ENCODE measurements at regions not wholly inside any gene's neighbourhood (a gene's known extent, or its start where the extent isn't known, plus 50 kb on each side); places are given as distances from the start of the nearest gene placed in this dataset.

GRCh38 chr19:5253406-5254110 lies 87.1 kb downstream of the PTPRS start:
- H3K79me2 ChIP-seq (ENCODE audit: insufficient read depth) = no peaks in the 10 kb centered on the region
- H3K27ac ChIP-seq (ENCODE audit: low read depth in 2 of 2, low read length in 1 of 2) = no peak overlapping the region
- 93% methylated on average over 3 of the region's 3 CpGs for WGBS (ENCODE audit: low lambda C conversion rate)
- H4K20me1 ChIP-seq (ENCODE audit: insufficient read depth) = no peaks in the 10 kb centered on the region
- CTCF ChIA-PET = interaction anchor here (1.6 to 2.5 kb wide), 2 partner anchors 11 to 205 kb away, joined by 4 to 7 read pairs; no protein-coding TSS in a partner anchor
- H3K4me2 ChIP-seq = no peak overlapping the region
- no peak overlapping the region for H3K4me3 ChIP-seq (ENCODE audit: low read depth in 2 of 2, low read length in 1 of 2)
- 0 out of 2 replicates have a peak, but pooled peaks cover 4% of the 10 kb centered on the region for H3K9me3 ChIP-seq
- H3F3A ChIP-seq (replicated peaks; ENCODE audit: insufficient read depth) = no peaks in the 10 kb centered on the region
- H3K27me3 ChIP-seq (ENCODE audit: insufficient read depth) = no peaks in the 10 kb centered on the region
- POLR2A ChIA-PET = no interaction called here
- no peak for TF ChIP-seq EZH2phosphoT487 (IDR thresholded peaks at IDR 0.05; ENCODE audit: borderline replicate concordance, low read depth)
- TF ChIP-seq USF2 (IDR thresholded peaks at IDR 0.05; ENCODE audit: borderline replicate concordance, low read depth, low read length) = no peak
- no peak for TF ChIP-seq NFIC (IDR thresholded peaks at IDR 0.05; ENCODE audit: borderline replicate concordance)
- no peak for TF ChIP-seq MEF2A (IDR thresholded peaks at IDR 0.05; ENCODE audit: borderline replicate concordance, low read depth)
- TF ChIP-seq YY1 (IDR thresholded peaks at IDR 0.05; ENCODE audit: low read depth) = no peak
- H3K36me3 ChIP-seq (replicated peaks in 1 of 2; ENCODE audit: control insufficient read depth in 1 of 2, insufficient read depth in 2 of 2, low read length in 1 of 2) = peaks cover 39 to 56% of the 10 kb centered on the region in 2 experiments
- H3K4me1 ChIP-seq (ENCODE audit: control insufficient read depth in 1 of 2, insufficient read depth in 2 of 2, low read depth in 1 of 2, low read length in 1 of 2) = no peaks in the 10 kb centered on the region
- H3K9ac ChIP-seq = no peak overlapping the region
- DNase-seq = no peak
- no peaks in the 10 kb centered on the region for H3K9me2 ChIP-seq
- H2AFZ ChIP-seq (ENCODE audit: low read depth) = no peak overlapping the region

- Histone ChIP-seq H3K9ac (no peak overlapping the region), H3K4me3 (ENCODE audit: low read depth in 2 of 2, low read length in 1 of 2) (no peak overlapping the region), H4K20me1 (ENCODE audit: insufficient read depth) (no peaks in the 10 kb centered on the region), H3K27ac (ENCODE audit: low read depth in 2 of 2, low read length in 1 of 2) (no peak overlapping the region), H3K4me1 (ENCODE audit: control insufficient read depth in 1 of 2, insufficient read depth in 2 of 2, low read depth in 1 of 2, low read length in 1 of 2) (no peaks in the 10 kb centered on the region; a peak in 1 of 4 replicates), H3K9me3 (no peaks in the 10 kb centered on the region), H3K27me3 (ENCODE audit: insufficient read depth) (no peaks in the 10 kb centered on the region), H3K9me2 (no peaks in the 10 kb centered on the region), H3K4me2 (no peak overlapping the region), H3K79me2 (ENCODE audit: insufficient read depth) (no peaks in the 10 kb centered on the region), H3K36me3 (replicated peaks in 1 of 2; ENCODE audit: control insufficient read depth in 1 of 2, insufficient read depth in 2 of 2, low read length in 1 of 2) (peaks cover 25 to 42% of the 10 kb centered on the region in 2 experiments), H2AFZ (ENCODE audit: low read depth) (no peak overlapping the region), H3F3A (replicated peaks; ENCODE audit: insufficient read depth) (no peaks in the 10 kb centered on the region)
- 96% methylated on average over 27 of the region's 27 CpGs for WGBS (ENCODE audit: low lambda C conversion rate)
- TF ChIP-seq FOXJ3 (CRISPR knock-in tag; IDR thresholded peaks at IDR 0.05) = no peak
- DNase-seq = no peak
- CTCF ChIA-PET = interaction anchor here (1.0 kb wide), 1 partner anchor 19 kb away, joined by 3 read pairs; no protein-coding TSS in a partner anchor
- POLR2A ChIA-PET = no interaction called here
Measured at GRCh38 chr19:5251096-5252065, 89.2 kb downstream of the PTPRS start.

- H3K27ac ChIP-seq (ENCODE audit: low read depth in 2 of 2, low read length in 1 of 2) = no peak overlapping the region
- H3K4me1 ChIP-seq (ENCODE audit: control insufficient read depth in 1 of 2, insufficient read depth in 2 of 2, low read depth in 1 of 2, low read length in 1 of 2) = no peaks in the 10 kb centered on the region; a peak in 1 of 4 replicates
- no peaks in the 10 kb centered on the region for H3F3A ChIP-seq (replicated peaks; ENCODE audit: insufficient read depth)
- no peaks in the 10 kb centered on the region for H3K9me3 ChIP-seq
- H3K36me3 ChIP-seq (replicated peaks in 1 of 2; ENCODE audit: control insufficient read depth in 1 of 2, insufficient read depth in 2 of 2, low read length in 1 of 2) = peaks cover 19 to 36% of the 10 kb centered on the region in 2 experiments
- CTCF ChIA-PET = interaction anchor here (1.0 kb wide), 1 partner anchor 20 kb away, joined by 3 read pairs; no protein-coding TSS in a partner anchor
- H3K4me2 ChIP-seq = no peak overlapping the region
- no peak overlapping the region for H3K9ac ChIP-seq
- H2AFZ ChIP-seq (ENCODE audit: low read depth) = no peak overlapping the region
- no peak overlapping the region for H3K4me3 ChIP-seq (ENCODE audit: low read depth in 2 of 2, low read length in 1 of 2)
- H3K79me2 ChIP-seq (ENCODE audit: insufficient read depth) = no peaks in the 10 kb centered on the region
- H3K9me2 ChIP-seq = no peaks in the 10 kb centered on the region
- DNase-seq = no peak
- H4K20me1 ChIP-seq (ENCODE audit: insufficient read depth) = no peaks in the 10 kb centered on the region
- 93% methylated on average over 23 of the region's 23 CpGs for WGBS (ENCODE audit: low lambda C conversion rate)
- H3K27me3 ChIP-seq (ENCODE audit: insufficient read depth) = no peaks in the 10 kb centered on the region
- POLR2A ChIA-PET = no interaction called here
- TF ChIP-seq NFIC (IDR thresholded peaks at IDR 0.05; ENCODE audit: borderline replicate concordance) = no peak
Measured at GRCh38 chr19:5250127-5250659, 90.4 kb downstream of the PTPRS start.

All from SK-N-SH (cell line).